Tibial artery (tissue), 4 donors: ENCODE measurements at regions not wholly inside any gene's neighbourhood (a gene's known extent, or its start where the extent isn't known, plus 50 kb on each side); places are given as distances from the start of the nearest gene placed in this dataset.

Source experiments
- DNase-seq, 2 donors: peaks; one replicate each; pipeline ENCODE4 v3.0.0-alpha.2; 2019
- H3K27ac ChIP-seq, 2 donors: fragments of 200-600 bp; sonication (generic) in 1 of 2; 1 replicate in 1 of 2; 2 replicates in 1 of 2; pipeline ENCODE4 v1.5.1; 2018 to 2019; ENCODE audit warnings: mild to moderate bottlenecking in 1 of 2
- H3K27me3 ChIP-seq, 2 donors: fragments of 200-600 bp; sonication (generic) in 1 of 2; one replicate each; pipeline versions ENCODE4 v1.5.1 to v1.6.0; 2016 to 2019
- H3K36me3 ChIP-seq, 3 donors: fragments of 200-600 bp; sonication (generic) in 2 of 3; one replicate each; pipeline ENCODE4 v1.5.1; 2016 to 2019; ENCODE audit warnings: mild to moderate bottlenecking in 2 of 3
- H3K4me1 ChIP-seq, 4 donors: fragments of 200-600 bp; sonication (generic) in 2 of 4; 1 replicate in 3 of 4; 2 replicates in 1 of 4; pipeline ENCODE4 v1.5.1; 2016 to 2019
- H3K4me3 ChIP-seq, 2 donors: fragments of 200-600 bp; sonication (generic) in 1 of 2; 1 replicate in 1 of 2; 2 replicates in 1 of 2; pipeline ENCODE4 v1.5.1; 2018 to 2019; ENCODE audit warnings: mild to moderate bottlenecking in 2 of 2
- H3K9me3 ChIP-seq, 3 donors: fragments of 200-600 bp; sonication (generic) in 1 of 3; one replicate each; pipeline ENCODE4 v1.5.1; 2016 to 2019
- CTCF ChIP-seq, 2 experiments: fragments of 200-600 bp in 1 of 2; fragments of 450-650 bp in 1 of 2; IDR thresholded peaks; one replicate each; pipeline ENCODE4 v1.5.1; 2017 to 2019; ENCODE audit warnings: antibody characterized with exemption in 2 of 2, mild to moderate bottlenecking in 1 of 2, moderate library complexity in 1 of 2
- intact Hi-C: fragments of 100-400 bp; cut with DNase I; formaldehyde crosslinking; loops from one replicate; pipeline ENCODE4 v1.15.0; 2023; ENCODE audit warnings: low total_unique reads

- no peak for DNase-seq
- no peak overlapping the region for H3K27ac ChIP-seq
- intact Hi-C loops = no loop called here
Observed at GRCh38 chr1:67514300-67514699, 84.1 kb upstream of the SERBP1 start.

GRCh38 chr1:67514786-67515185 is 84.6 kb upstream of the SERBP1 start:
- no peak overlapping the region for H3K27ac ChIP-seq
- H3K4me1 ChIP-seq = no peaks in the 10 kb centered on the region
- no peak for DNase-seq
- peaks cover 0 to 8% (median 3%) of the 10 kb centered on the region in 3 donors for H3K9me3 ChIP-seq
- no peaks in the 10 kb centered on the region for H3K27me3 ChIP-seq
- no peaks in the 10 kb centered on the region for H3K36me3 ChIP-seq
- TF ChIP-seq CTCF (IDR thresholded peaks at IDR 0.05) = no peak
- intact Hi-C loops = no loop called here
- H3K4me3 ChIP-seq = no peak overlapping the region

More at GRCh38 chr1:67514300-67514699, 84.1 kb upstream of the SERBP1 start:
- TF ChIP-seq CTCF (IDR thresholded peaks at IDR 0.05) = no peak
- no peaks in the 10 kb centered on the region for H3K36me3 ChIP-seq
- H3K4me1 ChIP-seq = no peaks in the 10 kb centered on the region
- H3K27me3 ChIP-seq = no peaks in the 10 kb centered on the region
- H3K4me3 ChIP-seq = no peak overlapping the region
- H3K9me3 ChIP-seq = peaks cover 0 to 8% (median 3%) of the 10 kb centered on the region in 3 donors

- Histone ChIP-seq H3K9me3 (peaks cover 0 to 8% (median 3%) of the 10 kb centered on the region in 3 donors), H3K36me3 (no peaks in the 10 kb centered on the region), H3K4me3 (no peak overlapping the region), H3K4me1 (no peaks in the 10 kb centered on the region), H3K27me3 (no peaks in the 10 kb centered on the region), H3K27ac (no peak overlapping the region)
- DNase-seq = no peak
- intact Hi-C loops = no loop called here
- TF ChIP-seq CTCF (IDR thresholded peaks at IDR 0.05) = no peak
Observed at GRCh38 chr1:67515324-67516080, 85.3 kb upstream of the SERBP1 start.

GRCh38 chr1:67517046-67517445 is 86.8 kb upstream of the SERBP1 start:
- peaks cover 0 to 8% (median 3%) of the 10 kb centered on the region in 3 donors for H3K9me3 ChIP-seq
- intact Hi-C loops = no loop called here

GRCh38 chr1:67522001-67522441 is 91.8 kb upstream of the SERBP1 start:
- no peak overlapping the region for H3K4me3 ChIP-seq
- no peaks in the 10 kb centered on the region for H3K27me3 ChIP-seq
- no peaks in the 10 kb centered on the region for H3K9me3 ChIP-seq
- no peak overlapping the region for H3K27ac ChIP-seq
- H3K36me3 ChIP-seq = no peaks in the 10 kb centered on the region
- no peak for TF ChIP-seq CTCF (IDR thresholded peaks at IDR 0.05)
- intact Hi-C loops = loop anchor here (10.0 kb wide), 1 partner anchor 593 kb away; no protein-coding TSS in a partner anchor
- no peaks in the 10 kb centered on the region for H3K4me1 ChIP-seq
- no peak for DNase-seq

More at GRCh38 chr1:67517046-67517445, 86.8 kb upstream of the SERBP1 start:
- H3K4me1 ChIP-seq = no peaks in the 10 kb centered on the region
- no peaks in the 10 kb centered on the region for H3K36me3 ChIP-seq
- no peak for TF ChIP-seq CTCF (IDR thresholded peaks at IDR 0.05)
- no peaks in the 10 kb centered on the region for H3K27me3 ChIP-seq
- H3K4me3 ChIP-seq = no peak overlapping the region
- DNase-seq = no peak
- no peak overlapping the region for H3K27ac ChIP-seq
